HCT116 (cell line): ENCODE measurements at regions not wholly inside any gene's neighbourhood (a gene's known extent, or its start where the extent isn't known, plus 50 kb on each side); places are given as distances from the start of the nearest gene placed in this dataset.

ENCODE experiments used
- ATAC-seq: fragments of 200-7000 bp; cut with Tn5 transposase; 2 replicates; pipeline ENCODE4 v1.9.1; 2020; ENCODE audit warnings: mild to moderate bottlenecking, moderate library complexity
- BruUV-seq: library from RNA; stranded (reverse); fragments of 400-500 nt; replicated peaks from 2 replicates; lab custom pipeline; 2021; lab: Mats Ljungman, UMichigan
- CTCF ChIA-PET: fragments of 300-600 bp; sonication (Branson Sonifier 250); formaldehyde crosslinking; loops from one replicate; lab custom pipeline; 2021; ENCODE audit warnings: antibody characterized with exemption; lab: Charles Lee
- POLR2A ChIA-PET: fragments of 300-600, 350-600 bp; sonication (Branson Sonifier 250); formaldehyde crosslinking; loops from one replicate; lab custom pipeline; 2021; ENCODE audit warnings: antibody characterized with exemption; lab: Charles Lee
- RAD21 ChIA-PET, 2 experiments: fragments of 300-600 bp; sonication (Branson Sonifier 250); formaldehyde crosslinking; loops; one replicate each; lab custom pipeline; 2023; ENCODE audit warnings: low total read pairs in 2 of 2; ENCODE audit not compliant: uncharacterized antibody in 2 of 2, unreplicated experiment in 2 of 2, low non-redundant PET in 1 of 2; lab: Charles Lee
- DNase-seq: peaks from one replicate; pipeline ENCODE4 v3.0.0-alpha.2; 2010; ENCODE audit warnings: low read depth, low spot score
- H2AFZ ChIP-seq: fragments of 200-600 bp; shearing (Covaris generic), sonication (generic); 2 replicates; pipeline ENCODE4 v1.6.1; 2017; ENCODE audit warnings: low read depth, mixed run types, mixed read lengths, antibody characterized with exemption, low read length; ENCODE audit not compliant: poor library complexity, severe bottlenecking
- H3K27ac ChIP-seq: 2 replicates; pipeline ENCODE4 v1.5.1; 2012; ENCODE audit warnings: low read depth, low read length
- H3K27me3 ChIP-seq: fragments of 200-600 bp; sonication (generic); 2 replicates; pipeline ENCODE4 v1.6.1; 2016; ENCODE audit warnings: mixed run types, low read length, mixed read lengths; ENCODE audit not compliant: insufficient read depth
- H3K36me3 ChIP-seq, 2 experiments: fragments of 200-500 bp in 1 of 2; fragments of 200-600 bp in 1 of 2; sonication (Bioruptor generic) in 1 of 2; sonication (generic) in 1 of 2; 2 replicates each; pipeline versions ENCODE4 v1.5.1 to v1.6.1; 2014 to 2016; ENCODE audit warnings: low read length in 2 of 2, inconsistent platforms in 1 of 2, mixed read lengths in 1 of 2, mixed run types in 1 of 2; ENCODE audit not compliant: insufficient read depth in 2 of 2, control insufficient read depth in 1 of 2
- H3K4me1 ChIP-seq, 2 experiments: fragments of 200-600 bp in 1 of 2; sonication (generic) in 1 of 2; 2 replicates each; pipeline versions ENCODE4 v1.5.1 to v1.6.1; 2012 to 2017; ENCODE audit warnings: low read length in 2 of 2, inconsistent platforms in 1 of 2, mild to moderate bottlenecking in 1 of 2, mixed read lengths in 1 of 2, mixed run types in 1 of 2, moderate library complexity in 1 of 2; ENCODE audit not compliant: insufficient read depth in 2 of 2, control insufficient read depth in 1 of 2
- H3K4me2 ChIP-seq: fragments of 200-600 bp; sonication (generic); 2 replicates; pipeline ENCODE4 v1.6.1; 2017; ENCODE audit warnings: mixed run types, low read length, mixed read lengths
- H3K4me3 ChIP-seq, 2 experiments: fragments of 200-600 bp in 1 of 2; sonication (generic) in 1 of 2; replicated peaks in 1 of 2; 2 replicates each; pipeline ENCODE4 v1.5.1; 2011 to 2016; ENCODE audit warnings: low read length in 2 of 2, control low read depth in 1 of 2, low read depth in 1 of 2, mild to moderate bottlenecking in 1 of 2, mixed read lengths in 1 of 2, mixed run types in 1 of 2
- H3K79me2 ChIP-seq: fragments of 200-600 bp; sonication (generic); 2 replicates; pipeline ENCODE4 v1.6.1; 2017; ENCODE audit warnings: mild to moderate bottlenecking, mixed run types, low read length, moderate library complexity, mixed read lengths; ENCODE audit not compliant: insufficient read depth
- H3K9ac ChIP-seq: fragments of 200-600 bp; sonication (generic); 2 replicates; pipeline ENCODE4 v1.6.1; 2016; ENCODE audit warnings: low read length, mixed read lengths
- H3K9me2 ChIP-seq: fragments of 200-600 bp; sonication (generic), shearing (Covaris generic); 2 replicates; pipeline ENCODE4 v1.6.1; 2017; ENCODE audit warnings: mixed run types, mild to moderate bottlenecking, moderate library complexity; ENCODE audit not compliant: insufficient read depth
- H3K9me3 ChIP-seq, 2 experiments: fragments of 200-500 bp in 1 of 2; fragments of 200-600 bp in 1 of 2; sonication (Bioruptor generic) in 1 of 2; sonication (generic) in 1 of 2; 2 replicates each; pipeline ENCODE4 v1.6.1; 2014 to 2017; ENCODE audit warnings: low read length in 2 of 2, mixed read lengths in 2 of 2, inconsistent platforms in 1 of 2, low read depth in 1 of 2, mild to moderate bottlenecking in 1 of 2, mixed run types in 1 of 2, moderate library complexity in 1 of 2; ENCODE audit not compliant: control insufficient read depth in 1 of 2, insufficient read depth in 1 of 2
- H4K20me1 ChIP-seq: fragments of 200-600 bp; sonication (generic), shearing (Covaris generic); 2 replicates; pipeline ENCODE4 v1.6.1; 2017; ENCODE audit warnings: mixed run types, mild to moderate bottlenecking, moderate library complexity; ENCODE audit not compliant: insufficient read depth
- CBX3 ChIP-seq: IDR thresholded peaks from 2 replicates; pipeline ENCODE4 v1.6.1; 2012; ENCODE audit warnings: low read depth
- CTCF ChIP-seq, 3 experiments: fragments of 200-600 bp in 1 of 3; sonication (generic) in 1 of 3; IDR thresholded peaks in 2 of 3; conservative IDR thresholded peaks in 1 of 3; 2 replicates each; pipeline ENCODE4 v1.5.1; 2012 to 2017; ENCODE audit warnings: low read depth in 2 of 3, low read length in 2 of 3, antibody characterized with exemption in 1 of 3, borderline replicate concordance in 1 of 3, control low read depth in 1 of 3, mild to moderate bottlenecking in 1 of 3, mixed read lengths in 1 of 3, mixed run types in 1 of 3, moderate library complexity in 1 of 3; ENCODE audit not compliant: insufficient read depth in 1 of 3
- EZH2phosphoT487 ChIP-seq: fragments of 200-600 bp; IDR thresholded peaks from 2 replicates; pipeline ENCODE4 v1.6.1; 2018; ENCODE audit warnings: antibody characterized with exemption, borderline replicate concordance
- FOSL1 ChIP-seq: IDR thresholded peaks from 2 replicates; pipeline ENCODE4 v1.6.1; 2012; ENCODE audit warnings: low read depth
- POLR2AphosphoS5 ChIP-seq: IDR thresholded peaks from 2 replicates; pipeline ENCODE4 v1.6.1; 2011; ENCODE audit warnings: mild to moderate bottlenecking, low read depth, low read length, moderate library complexity
- RAD21 ChIP-seq: IDR thresholded peaks from 2 replicates; pipeline ENCODE4 v1.6.1; 2012; ENCODE audit warnings: low read depth, mild to moderate bottlenecking
- SIN3A ChIP-seq: IDR thresholded peaks from 2 replicates; pipeline ENCODE4 v1.6.1; 2012; ENCODE audit warnings: low read depth
- SP1 ChIP-seq: IDR thresholded peaks from 2 replicates; pipeline ENCODE4 v1.6.1; 2012; ENCODE audit warnings: low read depth
- intact Hi-C: fragments of 100-400 bp; cut with micrococcal nuclease; formaldehyde crosslinking; loops from 2 replicates; pipeline ENCODE4 v1.10.0; 2022

DNA sequence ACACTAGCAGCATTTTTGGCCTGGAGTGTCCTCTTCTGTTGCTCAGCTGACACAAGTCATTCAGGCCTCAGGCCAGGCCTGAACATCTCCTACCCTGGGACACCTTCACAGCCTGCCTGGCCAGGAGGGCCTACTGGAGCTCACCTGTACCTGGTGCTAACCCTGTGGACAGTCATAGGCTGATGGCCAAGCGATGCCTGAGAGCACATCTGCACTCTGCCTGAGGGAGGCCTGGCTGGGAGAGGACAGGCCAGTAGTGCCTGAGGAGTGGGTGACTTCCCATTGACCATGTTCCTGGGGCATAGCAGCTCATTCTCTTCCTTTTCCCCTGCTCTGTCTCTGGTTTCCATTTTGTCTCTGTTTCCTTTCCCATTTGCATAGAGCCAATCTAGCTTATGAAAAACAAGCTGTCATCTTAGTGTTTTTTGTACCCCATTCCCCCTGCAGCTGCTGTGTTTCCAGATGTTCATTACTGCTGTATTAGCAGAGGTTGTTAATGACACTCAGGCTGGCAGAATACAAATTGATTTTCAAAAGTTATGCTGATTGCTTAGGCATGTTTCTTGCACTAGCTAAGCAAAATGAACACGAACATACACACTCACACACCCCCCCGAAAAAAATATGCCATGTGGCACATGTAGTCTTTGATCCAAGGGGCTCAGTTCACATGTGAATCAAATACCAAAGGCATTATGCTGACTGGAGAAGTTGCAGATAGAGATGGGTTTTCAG, 149.7 kb upstream of the HS6ST1 start:
- POLR2A ChIA-PET: no interaction called here

DNA sequence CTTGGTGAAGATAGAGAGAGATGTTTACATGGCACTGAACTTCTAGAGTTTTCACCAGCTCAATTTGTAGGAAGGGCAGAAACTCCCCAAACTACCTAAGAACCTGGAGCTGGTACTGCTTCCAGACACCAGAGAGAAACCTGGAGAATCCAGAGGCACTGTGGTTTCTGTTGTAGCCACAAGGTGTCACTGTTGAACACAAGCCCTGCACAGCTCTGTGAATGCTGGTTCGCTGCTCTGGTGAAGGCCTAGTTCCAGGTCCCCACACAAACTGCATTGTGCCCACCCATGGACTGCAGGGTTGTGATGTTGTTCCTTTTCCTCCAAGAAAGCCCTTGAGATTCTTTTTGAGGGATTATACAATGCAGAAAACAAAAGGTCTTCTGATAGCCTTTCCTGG, 150.5 kb upstream of the HS6ST1 start:
- CTCF ChIA-PET: interaction anchor here (1.0 kb wide), 1 partner anchor 10 kb away, joined by 3 read pairs; no protein-coding TSS in a partner anchor

More for the DNA sequence above, 149.7 kb upstream of the HS6ST1 start:
- intact Hi-C loops: no loop called here
- H3K79me2 ChIP-seq: no peaks in the 10 kb centered on the region
- no peak for TF ChIP-seq SIN3A
- TF ChIP-seq POLR2AphosphoS5: no peak
- no peak for TF ChIP-seq SP1
- no peak for TF ChIP-seq EZH2phosphoT487
- H3K9ac ChIP-seq: no peak overlapping the region
- no peak for ATAC-seq
- H3K4me2 ChIP-seq: no peak overlapping the region
- H3K4me3 ChIP-seq: no peak overlapping the region
- H3K9me2 ChIP-seq: no peaks in the 10 kb centered on the region
- H3K4me1 ChIP-seq: no peaks in the 10 kb centered on the region
- no peak for DNase-seq
- peaks cover 15% of the 10 kb centered on the region in 2 experiments; a peak in 2 of 4 replicates for H3K9me3 ChIP-seq
- BruUV-seq: no TSS peak
- ChIA-PET CTCF (interaction anchor here (1.0 kb wide), 1 partner anchor 11 kb away, joined by 3 read pairs; no protein-coding TSS in a partner anchor), RAD21 (no interaction called here)
- H2AFZ ChIP-seq: no peak overlapping the region
- H3K36me3 ChIP-seq: no peaks in the 10 kb centered on the region
- H4K20me1 ChIP-seq: no peaks in the 10 kb centered on the region
- H3K27me3 ChIP-seq: no peaks in the 10 kb centered on the region
- H3K27ac ChIP-seq: no peak overlapping the region

More for the DNA sequence above, 150.5 kb upstream of the HS6ST1 start:
- Histone ChIP-seq H3K4me2 (no peak overlapping the region), H3K36me3 (no peaks in the 10 kb centered on the region), H3K4me3 (no peak overlapping the region), H2AFZ (no peak overlapping the region), H3K9ac (no peak overlapping the region), H4K20me1 (no peaks in the 10 kb centered on the region), H3K9me2 (no peaks in the 10 kb centered on the region), H3K4me1 (no peaks in the 10 kb centered on the region), H3K27me3 (no peaks in the 10 kb centered on the region), H3K9me3 (peaks cover 15% of the 10 kb centered on the region in 2 experiments; a peak in 2 of 4 replicates), H3K79me2 (no peaks in the 10 kb centered on the region), H3K27ac (no peak overlapping the region)
- ATAC-seq (peak; percentile 62), DNase-seq (peak; percentile 4)
- ChIA-PET RAD21 (no interaction called here), POLR2A (no interaction called here)
- TF ChIP-seq CBX3 (peak; percentile 97), CTCF (IDR thresholded peaks at IDR 0.05 in 2 of 3, conservative IDR thresholded peaks at IDR 0.05 in 1 of 3; ENCODE audit: borderline replicate concordance in 1 of 3, insufficient read depth in 1 of 3, low read depth in 2 of 3, low read length in 2 of 3) (peak; percentile 28 to 73 (median 72); a peak in 5 of 6 replicates), FOSL1 (no peak), RAD21 (peak; percentile 43)
- intact Hi-C loops: no loop called here
- no TSS peak for BruUV-seq
